GM20000 (cell line): ENCODE measurements at regions not wholly inside any gene's neighbourhood (a gene's known extent, or its start where the extent isn't known, plus 50 kb on each side); places are given as distances from the start of the nearest gene placed in this dataset.

Experiments used
- DNase-seq: peaks from one replicate; pipeline ENCODE4 v3.0.0; 2012; ENCODE audit warnings: low spot score
- CTCF ChIP-seq: IDR thresholded peaks from 2 replicates; pipeline ENCODE4 v1.5.1; 2012; ENCODE audit warnings: mild to moderate bottlenecking, control low read depth; ENCODE audit errors: extremely low read depth, missing control alignments

GRCh38 chr5:90153031-90153430 is 256.5 kb downstream of the CETN3 start:
- no peak for DNase-seq
- TF ChIP-seq CTCF: no peak

DNA sequence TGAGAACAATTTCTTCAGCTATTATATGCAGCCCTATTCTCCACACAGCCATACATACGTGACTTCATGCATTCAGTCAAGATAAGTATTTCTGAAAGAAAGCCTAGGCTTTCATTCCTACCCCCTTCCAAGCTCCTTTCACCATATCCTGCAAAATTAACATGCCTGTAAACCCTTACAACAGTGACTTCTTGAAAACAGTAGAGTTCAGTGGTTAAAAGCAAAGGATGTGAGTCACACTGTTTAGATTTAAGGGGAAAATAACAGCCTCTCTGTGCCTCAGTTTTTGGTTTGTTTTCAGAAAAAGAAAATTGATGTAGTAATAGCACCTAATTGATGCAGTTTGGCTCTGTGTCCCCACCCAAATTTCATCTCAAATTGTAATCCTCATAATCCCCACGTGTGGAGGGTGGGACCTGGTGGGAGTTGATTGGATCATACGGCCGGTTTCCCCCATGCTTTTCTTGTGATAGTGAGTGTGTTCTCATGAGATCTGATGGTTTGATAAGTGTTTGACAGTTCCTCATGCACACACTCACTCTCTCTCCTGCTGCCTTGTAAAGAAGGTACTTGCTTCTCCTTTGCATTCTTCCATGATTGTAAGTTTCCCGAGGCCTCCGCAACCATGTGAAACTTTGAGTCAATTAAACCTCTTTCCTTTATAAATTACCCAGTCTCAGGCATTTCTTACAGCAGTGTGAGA is 264.8 kb downstream of the CETN3 start:
- no peak for DNase-seq
- no peak for TF ChIP-seq CTCF

GRCh38 chr5:90142541-90142940 is 267.0 kb downstream of the CETN3 start:
- DNase-seq: no peak
- TF ChIP-seq CTCF: no peak

- no peak for TF ChIP-seq CTCF
- DNase-seq: no peak
These were observed 267.6 kb downstream of the CETN3 start for GRCh38 chr5:90141984-90142383.

- no peak for TF ChIP-seq CTCF
- no peak for DNase-seq
These were observed 272.5 kb downstream of the CETN3 start for GRCh38 chr5:90136952-90137528.

GRCh38 chr5:90135779-90136378 is 273.7 kb downstream of the CETN3 start:
- no peak for DNase-seq
- TF ChIP-seq CTCF: peak; percentile 33

DNA sequence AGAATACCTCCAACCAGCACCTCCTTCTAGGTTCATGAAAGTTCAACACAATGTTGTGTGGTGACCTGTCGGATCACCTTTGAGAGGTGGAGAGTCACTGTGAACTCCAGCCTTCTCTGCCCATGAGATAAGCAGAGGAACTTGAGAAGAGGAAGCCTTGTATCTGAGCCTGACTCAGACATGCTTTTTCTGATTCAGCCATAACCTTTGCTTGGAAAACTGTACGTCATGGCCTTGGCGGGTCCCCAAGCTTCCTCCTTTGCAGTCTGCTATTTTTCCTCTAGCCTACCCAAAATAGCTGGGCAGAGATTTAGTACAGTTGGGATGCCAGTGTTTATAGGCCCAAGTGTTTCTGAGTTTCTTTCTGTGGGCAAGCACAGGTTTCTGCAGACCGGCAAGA is 274.7 kb downstream of the CETN3 start:
- no peak for DNase-seq
- TF ChIP-seq CTCF: no peak
